ENCODE measurements at regions not wholly inside any gene's neighbourhood (a gene's known extent, or its start where the extent isn't known, plus 50 kb on each side); places are given as distances from the start of the nearest gene placed in this dataset.

- H3K9ac ChIP-seq (ENCODE audit: low read depth in 1 of 2, low read length in 2 of 2), result no peak overlapping the region
- WGBS, result 84% methylated on average over 3 of the region's 3 CpGs
- TF ChIP-seq GABPA (IDR thresholded peaks at IDR 0.05 in 1 of 2, conservative IDR thresholded peaks at IDR 0.05 in 1 of 2) (no peak), SP1 (IDR thresholded peaks at IDR 0.05) (no peak), ZBTB33 (IDR thresholded peaks at IDR 0.05) (no peak), YY1 (IDR thresholded peaks at IDR 0.05) (no peak), FOXA2 (IDR thresholded peaks at IDR 0.05) (no peak), RAD21 (IDR thresholded peaks at IDR 0.05) (no peak), JUND (IDR thresholded peaks at IDR 0.05) (no peak), RXRA (IDR thresholded peaks at IDR 0.05) (no peak), CTCF (IDR thresholded peaks at IDR 0.05; ENCODE audit: low read depth, low read length, missing input control) (no peak), HNF4A (conservative IDR thresholded peaks at IDR 0.05) (no peak), FOXA1 (IDR thresholded peaks at IDR 0.05) (no peak), EGR1 (IDR thresholded peaks at IDR 0.05; ENCODE audit: low read depth in 2 of 2) (no peak), TAF1 (conservative IDR thresholded peaks at IDR 0.05) (no peak)
- TF ChIP-seq, protein P1, sequence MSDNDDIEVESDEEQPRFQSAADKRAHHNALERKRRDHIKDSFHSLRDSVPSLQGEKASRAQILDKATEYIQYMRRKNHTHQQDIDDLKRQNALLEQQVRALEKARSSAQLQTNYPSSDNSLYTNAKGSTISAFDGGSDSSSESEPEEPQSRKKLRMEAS (IDR thresholded peaks at IDR 0.05), result no peak
Observed at GRCh38 chr12:115880238-115880637, 397.3 kb downstream of the MED13L start.

GRCh38 chr12:115879354-115879753, 398.1 kb downstream of the MED13L start:
- Histone ChIP-seq H3K27me3 (ENCODE audit: control insufficient read depth in 4 of 4, insufficient read depth in 4 of 4, low read length in 3 of 4) (peaks cover 0 to 3% (median 0%) of the 10 kb centered on the region in 4 donors), H3K4me3 (ENCODE audit: low read depth in 1 of 3, low read length in 3 of 3) (no peak overlapping the region), H3K9ac (ENCODE audit: low read depth in 1 of 2, low read length in 2 of 2) (no peak overlapping the region), H3K27ac (ENCODE audit: low read depth in 1 of 2, low read length in 2 of 2) (no peak overlapping the region), H3K4me1 (ENCODE audit: control insufficient read depth in 4 of 4, insufficient read depth in 4 of 4, low read length in 3 of 4) (no peaks in the 10 kb centered on the region), H3K9me3 (ENCODE audit: control insufficient read depth in 4 of 4, low read length in 3 of 4) (peaks cover 0 to 5% (median 0%) of the 10 kb centered on the region in 4 donors), H3K36me3 (ENCODE audit: control insufficient read depth in 4 of 4, insufficient read depth in 3 of 4, low read depth in 1 of 4, low read length in 3 of 4) (no peaks in the 10 kb centered on the region)
- no peak for TF ChIP-seq ZBTB33 (IDR thresholded peaks at IDR 0.05)
- TF ChIP-seq GABPA (IDR thresholded peaks at IDR 0.05 in 1 of 2, conservative IDR thresholded peaks at IDR 0.05 in 1 of 2), result no peak
- TF ChIP-seq EGR1 (IDR thresholded peaks at IDR 0.05; ENCODE audit: low read depth in 2 of 2), result no peak
- TF ChIP-seq ATF3 (IDR thresholded peaks at IDR 0.05), result no peak
- TF ChIP-seq TAF1 (conservative IDR thresholded peaks at IDR 0.05), result no peak
- TF ChIP-seq, protein P2, sequence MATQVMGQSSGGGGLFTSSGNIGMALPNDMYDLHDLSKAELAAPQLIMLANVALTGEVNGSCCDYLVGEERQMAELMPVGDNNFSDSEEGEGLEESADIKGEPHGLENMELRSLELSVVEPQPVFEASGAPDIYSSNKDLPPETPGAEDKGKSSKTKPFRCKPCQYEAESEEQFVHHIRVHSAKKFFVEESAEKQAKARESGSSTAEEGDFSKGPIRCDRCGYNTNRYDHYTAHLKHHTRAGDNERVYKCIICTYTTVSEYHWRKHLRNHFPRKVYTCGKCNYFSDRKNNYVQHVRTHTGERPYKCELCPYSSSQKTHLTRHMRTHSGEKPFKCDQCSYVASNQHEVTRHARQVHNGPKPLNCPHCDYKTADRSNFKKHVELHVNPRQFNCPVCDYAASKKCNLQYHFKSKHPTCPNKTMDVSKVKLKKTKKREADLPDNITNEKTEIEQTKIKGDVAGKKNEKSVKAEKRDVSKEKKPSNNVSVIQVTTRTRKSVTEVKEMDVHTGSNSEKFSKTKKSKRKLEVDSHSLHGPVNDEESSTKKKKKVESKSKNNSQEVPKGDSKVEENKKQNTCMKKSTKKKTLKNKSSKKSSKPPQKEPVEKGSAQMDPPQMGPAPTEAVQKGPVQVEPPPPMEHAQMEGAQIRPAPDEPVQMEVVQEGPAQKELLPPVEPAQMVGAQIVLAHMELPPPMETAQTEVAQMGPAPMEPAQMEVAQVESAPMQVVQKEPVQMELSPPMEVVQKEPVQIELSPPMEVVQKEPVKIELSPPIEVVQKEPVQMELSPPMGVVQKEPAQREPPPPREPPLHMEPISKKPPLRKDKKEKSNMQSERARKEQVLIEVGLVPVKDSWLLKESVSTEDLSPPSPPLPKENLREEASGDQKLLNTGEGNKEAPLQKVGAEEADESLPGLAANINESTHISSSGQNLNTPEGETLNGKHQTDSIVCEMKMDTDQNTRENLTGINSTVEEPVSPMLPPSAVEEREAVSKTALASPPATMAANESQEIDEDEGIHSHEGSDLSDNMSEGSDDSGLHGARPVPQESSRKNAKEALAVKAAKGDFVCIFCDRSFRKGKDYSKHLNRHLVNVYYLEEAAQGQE (IDR thresholded peaks at IDR 0.05), result no peak
- TF ChIP-seq FOXA2 (IDR thresholded peaks at IDR 0.05), result no peak
- TF ChIP-seq YY1 (IDR thresholded peaks at IDR 0.05), result no peak
- no peak for TF ChIP-seq RAD21 (IDR thresholded peaks at IDR 0.05)
- TF ChIP-seq HNF4A (conservative IDR thresholded peaks at IDR 0.05), result no peak
- TF ChIP-seq, protein P1 (IDR thresholded peaks at IDR 0.05), result no peak
- no peak for TF ChIP-seq CTCF (IDR thresholded peaks at IDR 0.05; ENCODE audit: low read depth, low read length, missing input control)
- TF ChIP-seq RXRA (IDR thresholded peaks at IDR 0.05), result no peak
- no peak for TF ChIP-seq NR2F2 (IDR thresholded peaks at IDR 0.05)
- TF ChIP-seq JUND (IDR thresholded peaks at IDR 0.05), result no peak
- no peak for TF ChIP-seq FOXA1 (IDR thresholded peaks at IDR 0.05)
- TF ChIP-seq SP1 (IDR thresholded peaks at IDR 0.05), result no peak
- TF ChIP-seq HNF4G (IDR thresholded peaks at IDR 0.05), result no peak
- DNase-seq (ENCODE audit: low spot score), result no peak
- WGBS, result 74% methylated on average over 5 of the region's 5 CpGs

More at GRCh38 chr12:115880238-115880637, 397.3 kb downstream of the MED13L start:
- Histone ChIP-seq H3K4me3 (ENCODE audit: low read depth in 1 of 3, low read length in 3 of 3) (no peak overlapping the region), H3K9me3 (ENCODE audit: control insufficient read depth in 4 of 4, low read length in 3 of 4) (peaks cover 0 to 5% (median 0%) of the 10 kb centered on the region in 4 donors), H3K4me1 (ENCODE audit: control insufficient read depth in 4 of 4, insufficient read depth in 4 of 4, low read length in 3 of 4) (no peaks in the 10 kb centered on the region), H3K27ac (ENCODE audit: low read depth in 1 of 2, low read length in 2 of 2) (no peak overlapping the region), H3K27me3 (ENCODE audit: control insufficient read depth in 4 of 4, insufficient read depth in 4 of 4, low read length in 3 of 4) (peaks cover 0 to 3% (median 0%) of the 10 kb centered on the region in 4 donors), H3K36me3 (ENCODE audit: control insufficient read depth in 4 of 4, insufficient read depth in 3 of 4, low read depth in 1 of 4, low read length in 3 of 4) (no peaks in the 10 kb centered on the region)
- DNase-seq (ENCODE audit: low spot score), result no peak

Data from liver (tissue), 8 donors.